ENCODE measurements at regions not wholly inside any gene's neighbourhood (a gene's known extent, or its start where the extent isn't known, plus 50 kb on each side); places are given as distances from the start of the nearest gene placed in this dataset.

DNA sequence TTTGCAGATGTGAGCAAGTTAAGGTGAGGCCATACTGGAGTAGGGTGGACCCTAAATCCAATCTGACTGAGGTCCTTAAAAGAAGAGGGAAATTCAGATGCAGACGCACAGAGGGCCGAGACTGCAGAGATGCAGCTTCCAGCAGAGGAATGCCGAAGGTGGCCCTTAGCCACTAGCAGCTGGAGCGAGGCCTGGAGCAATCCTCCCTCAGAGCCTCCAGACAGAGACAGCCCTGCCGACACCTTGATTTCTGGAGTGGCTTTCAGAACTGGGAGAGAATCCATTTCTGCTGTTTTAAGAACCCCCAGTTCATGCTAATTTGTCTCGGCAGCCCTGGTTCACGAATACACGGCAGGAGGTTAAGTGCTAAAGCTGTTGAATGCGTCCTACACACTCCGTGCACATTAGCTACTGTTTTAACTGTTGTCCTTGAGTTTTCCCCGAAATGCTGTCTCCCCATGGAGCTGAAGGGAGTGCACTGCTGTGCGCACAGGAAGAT, 135.5 kb downstream of the IRF8 start:
- no peaks in the 10 kb centered on the region for H4K20me1 ChIP-seq (ENCODE audit: insufficient read depth, low read length)
- no peak for DNase-seq (ENCODE audit: insufficient read length, low spot score, missing footprints)
- peaks cover 24% of the 10 kb centered on the region for H3K27me3 ChIP-seq (ENCODE audit: insufficient read depth, low read length)
- H3K4me3 ChIP-seq (ENCODE audit: insufficient read depth, low read length) = no peak overlapping the region
- no peak overlapping the region for H3K27ac ChIP-seq (ENCODE audit: low read depth, low read length)
- no peaks in the 10 kb centered on the region for H3K9me3 ChIP-seq (ENCODE audit: low read depth, low read length)
- no peaks in the 10 kb centered on the region for H3K36me3 ChIP-seq (ENCODE audit: insufficient read depth, low read length)
- no peak overlapping the region for H2AFZ ChIP-seq (ENCODE audit: low read length)
- TF ChIP-seq, protein P1, sequence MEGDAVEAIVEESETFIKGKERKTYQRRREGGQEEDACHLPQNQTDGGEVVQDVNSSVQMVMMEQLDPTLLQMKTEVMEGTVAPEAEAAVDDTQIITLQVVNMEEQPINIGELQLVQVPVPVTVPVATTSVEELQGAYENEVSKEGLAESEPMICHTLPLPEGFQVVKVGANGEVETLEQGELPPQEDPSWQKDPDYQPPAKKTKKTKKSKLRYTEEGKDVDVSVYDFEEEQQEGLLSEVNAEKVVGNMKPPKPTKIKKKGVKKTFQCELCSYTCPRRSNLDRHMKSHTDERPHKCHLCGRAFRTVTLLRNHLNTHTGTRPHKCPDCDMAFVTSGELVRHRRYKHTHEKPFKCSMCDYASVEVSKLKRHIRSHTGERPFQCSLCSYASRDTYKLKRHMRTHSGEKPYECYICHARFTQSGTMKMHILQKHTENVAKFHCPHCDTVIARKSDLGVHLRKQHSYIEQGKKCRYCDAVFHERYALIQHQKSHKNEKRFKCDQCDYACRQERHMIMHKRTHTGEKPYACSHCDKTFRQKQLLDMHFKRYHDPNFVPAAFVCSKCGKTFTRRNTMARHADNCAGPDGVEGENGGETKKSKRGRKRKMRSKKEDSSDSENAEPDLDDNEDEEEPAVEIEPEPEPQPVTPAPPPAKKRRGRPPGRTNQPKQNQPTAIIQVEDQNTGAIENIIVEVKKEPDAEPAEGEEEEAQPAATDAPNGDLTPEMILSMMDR (IDR thresholded peaks at IDR 0.05; ENCODE audit: extremely low read depth, low read depth, low read length) = no peak
- H3K79me2 ChIP-seq (ENCODE audit: insufficient read depth, low read length) = no peaks in the 10 kb centered on the region
- no peaks in the 10 kb centered on the region for H3K4me1 ChIP-seq (ENCODE audit: insufficient read depth, low read length)
- no peak overlapping the region for H3K4me2 ChIP-seq (ENCODE audit: insufficient read depth, low read length)

DNA sequence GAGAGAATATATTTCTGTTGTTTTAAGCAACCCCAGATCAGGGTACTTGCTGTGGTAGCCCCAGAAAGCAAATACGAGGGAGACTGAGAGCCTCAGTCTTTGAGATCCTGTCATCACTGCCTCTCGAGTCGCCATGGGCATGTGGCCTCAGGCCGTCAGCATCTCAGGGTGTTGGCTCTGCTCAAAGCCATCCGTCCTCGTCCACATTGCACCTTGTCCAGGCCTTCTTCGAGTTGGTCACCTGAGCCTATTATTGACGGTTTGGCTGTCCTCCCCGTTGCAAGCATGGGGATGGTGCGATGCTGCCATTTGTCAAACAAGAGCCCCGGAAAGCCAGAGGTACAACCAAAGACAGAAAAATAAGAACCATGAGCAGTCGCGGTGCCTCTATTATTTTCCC, 136.9 kb downstream of the IRF8 start:
- no peaks in the 10 kb centered on the region for H4K20me1 ChIP-seq (ENCODE audit: insufficient read depth, low read length)
- no peak overlapping the region for H3K4me3 ChIP-seq (ENCODE audit: insufficient read depth, low read length)
- H3K79me2 ChIP-seq (ENCODE audit: insufficient read depth, low read length) = no peaks in the 10 kb centered on the region
- DNase-seq (ENCODE audit: insufficient read length, low spot score, missing footprints) = no peak
- H2AFZ ChIP-seq (ENCODE audit: low read length) = no peak overlapping the region
- H3K4me1 ChIP-seq (ENCODE audit: insufficient read depth, low read length) = no peaks in the 10 kb centered on the region
- H3K9me3 ChIP-seq (ENCODE audit: low read depth, low read length) = no peaks in the 10 kb centered on the region
- peaks cover 23% of the 10 kb centered on the region for H3K27me3 ChIP-seq (ENCODE audit: insufficient read depth, low read length)
- H3K27ac ChIP-seq (ENCODE audit: low read depth, low read length) = no peak overlapping the region
- H3K4me2 ChIP-seq (ENCODE audit: insufficient read depth, low read length) = no peak overlapping the region
- TF ChIP-seq, protein P1 (IDR thresholded peaks at IDR 0.05; ENCODE audit: extremely low read depth, low read depth, low read length) = no peak
- H3K36me3 ChIP-seq (ENCODE audit: insufficient read depth, low read length) = no peaks in the 10 kb centered on the region

DNA sequence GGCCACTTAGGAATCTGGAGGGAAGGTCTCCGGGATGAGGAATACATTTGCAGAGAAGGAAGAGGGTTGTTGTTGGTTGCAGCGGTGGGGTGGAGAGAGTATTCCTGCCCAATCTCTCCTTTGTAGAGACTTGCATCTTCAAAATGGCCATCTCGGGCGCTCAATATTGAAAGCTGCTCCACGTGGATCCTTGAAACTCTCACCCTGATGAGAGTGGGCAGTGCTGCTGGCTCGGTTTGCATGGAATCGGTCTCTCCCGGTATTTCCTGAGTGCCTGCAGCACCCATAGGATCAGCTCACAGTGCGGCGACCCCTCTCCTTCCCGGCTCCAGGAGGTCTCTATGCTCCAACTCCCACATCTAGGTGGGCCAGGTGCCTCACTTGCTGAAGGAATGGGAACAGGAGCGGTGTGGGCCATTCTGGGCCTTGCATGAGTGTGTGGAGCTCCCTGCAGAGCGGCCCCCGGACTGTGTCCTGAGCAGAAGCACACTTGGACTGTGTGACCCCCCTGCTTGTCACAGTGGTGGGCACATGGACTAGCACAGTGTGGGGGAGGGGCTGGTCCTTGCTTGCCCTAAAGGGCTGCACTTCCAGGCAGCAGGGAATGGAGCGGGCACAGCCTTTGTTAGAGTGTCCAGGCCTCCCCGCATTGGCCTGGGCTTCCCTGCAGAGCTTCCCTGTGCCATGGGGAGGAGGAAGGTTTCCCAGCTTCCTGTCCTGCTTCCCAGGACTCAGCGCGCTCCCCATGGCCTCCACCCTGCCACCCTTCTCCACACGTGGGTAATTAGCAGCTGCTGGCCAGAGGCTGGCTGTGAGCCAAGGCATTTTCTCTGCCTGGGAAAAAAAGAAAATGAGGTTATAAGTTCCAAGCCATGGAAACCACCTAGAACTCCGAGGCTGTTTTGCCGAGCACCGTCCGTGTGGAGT, 139.3 kb downstream of the IRF8 start:
- no peak overlapping the region for H3K4me2 ChIP-seq (ENCODE audit: insufficient read depth, low read length)
- H3K9me3 ChIP-seq (ENCODE audit: low read depth, low read length) = no peaks in the 10 kb centered on the region
- no peaks in the 10 kb centered on the region for H3K36me3 ChIP-seq (ENCODE audit: insufficient read depth, low read length)
- TF ChIP-seq, protein P1 (IDR thresholded peaks at IDR 0.05; ENCODE audit: extremely low read depth, low read depth, low read length) = no peak
- H2AFZ ChIP-seq (ENCODE audit: low read length) = no peak overlapping the region
- H3K27ac ChIP-seq (ENCODE audit: low read depth, low read length) = no peak overlapping the region
- H4K20me1 ChIP-seq (ENCODE audit: insufficient read depth, low read length) = no peaks in the 10 kb centered on the region
- no peak overlapping the region for H3K4me3 ChIP-seq (ENCODE audit: insufficient read depth, low read length)
- DNase-seq (ENCODE audit: insufficient read length, low spot score, missing footprints) = no peak
- no peaks in the 10 kb centered on the region for H3K4me1 ChIP-seq (ENCODE audit: insufficient read depth, low read length)
- no peaks in the 10 kb centered on the region for H3K79me2 ChIP-seq (ENCODE audit: insufficient read depth, low read length)
- peaks cover 20% of the 10 kb centered on the region for H3K27me3 ChIP-seq (ENCODE audit: insufficient read depth, low read length)

DNA sequence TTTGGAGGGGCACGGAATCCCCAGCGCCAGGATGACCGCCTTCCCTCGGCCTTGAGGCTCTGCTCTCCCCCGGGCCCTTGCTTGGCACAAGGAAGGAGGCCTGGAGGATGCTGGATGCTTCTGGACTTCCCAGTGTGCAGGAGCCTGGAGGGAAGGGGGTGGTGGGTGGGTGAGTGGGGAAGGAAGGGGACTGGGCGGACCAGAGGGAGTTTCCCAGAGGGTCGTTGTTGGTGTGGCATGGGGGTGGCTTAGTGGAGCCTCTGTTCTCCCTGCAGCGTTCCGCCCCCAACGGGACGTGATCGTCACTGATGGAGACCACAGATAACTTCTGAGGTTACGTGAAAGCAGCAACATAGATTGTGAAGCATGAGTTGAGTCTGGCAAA, 140.0 kb downstream of the IRF8 start:
- no peaks in the 10 kb centered on the region for H3K36me3 ChIP-seq (ENCODE audit: insufficient read depth, low read length)
- no peaks in the 10 kb centered on the region for H3K79me2 ChIP-seq (ENCODE audit: insufficient read depth, low read length)
- no peaks in the 10 kb centered on the region for H3K4me1 ChIP-seq (ENCODE audit: insufficient read depth, low read length)
- peaks cover 17% of the 10 kb centered on the region for H3K27me3 ChIP-seq (ENCODE audit: insufficient read depth, low read length)
- H3K4me3 ChIP-seq (ENCODE audit: insufficient read depth, low read length) = no peak overlapping the region
- no peak overlapping the region for H3K27ac ChIP-seq (ENCODE audit: low read depth, low read length)
- DNase-seq (ENCODE audit: insufficient read length, low spot score, missing footprints) = no peak
- H3K9me3 ChIP-seq (ENCODE audit: low read depth, low read length) = no peaks in the 10 kb centered on the region
- TF ChIP-seq, protein P1 (IDR thresholded peaks at IDR 0.05; ENCODE audit: extremely low read depth, low read depth, low read length) = no peak
- H2AFZ ChIP-seq (ENCODE audit: low read length) = no peak overlapping the region
- H4K20me1 ChIP-seq (ENCODE audit: insufficient read depth, low read length) = no peaks in the 10 kb centered on the region
- no peak overlapping the region for H3K4me2 ChIP-seq (ENCODE audit: insufficient read depth, low read length)
